ENCODE measurements at regions not wholly inside any gene's neighbourhood (a gene's known extent, or its start where the extent isn't known, plus 50 kb on each side); places are given as distances from the start of the nearest gene placed in this dataset.

- no peak for TF ChIP-seq CTCF (IDR thresholded peaks at IDR 0.05)
- TF ChIP-seq POLR2A (IDR thresholded peaks at IDR 0.05) = no peak
- no peak for TF ChIP-seq POLR2AphosphoS5 (IDR thresholded peaks at IDR 0.05)
These were observed 171.3 kb upstream of the SSTR4 start for GRCh38 chr20:22863826-22864225.

All from prostate gland (tissue), 2 donors.